Esophagus muscularis mucosa (tissue), 3 donors: ENCODE measurements at regions not wholly inside any gene's neighbourhood (a gene's known extent, or its start where the extent isn't known, plus 50 kb on each side); places are given as distances from the start of the nearest gene placed in this dataset.

Source experiments
- CTCF ChIP-seq, 3 experiments: fragments of 200-600 bp in 2 of 3; fragments of 450-650 bp in 1 of 3; sonication (generic) in 2 of 3; IDR thresholded peaks; one replicate each; pipeline ENCODE4 v1.5.1; 2017 to 2019; ENCODE audit warnings: antibody characterized with exemption in 3 of 3, mild to moderate bottlenecking in 2 of 3, moderate library complexity in 1 of 3
- EP300 ChIP-seq: sonication (generic); formaldehyde crosslinking; IDR thresholded peaks from one replicate; pipeline ENCODE4 v1.6.1; 2017; ENCODE audit warnings: antibody characterized with exemption

GRCh38 chr13:22060187-22060586 is 389.3 kb downstream of the FGF9 start:
- TF ChIP-seq CTCF (IDR thresholded peaks at IDR 0.05) (no peak), EP300 (no peak)
